GM13977 (cell line): ENCODE measurements at regions not wholly inside any gene's neighbourhood (a gene's known extent, or its start where the extent isn't known, plus 50 kb on each side); places are given as distances from the start of the nearest gene placed in this dataset.

Experiments used
- DNase-seq: peaks from one replicate; pipeline ENCODE4 v3.0.0; 2012; ENCODE audit warnings: low spot score
- CTCF ChIP-seq: IDR thresholded peaks from 2 replicates; pipeline ENCODE4 v1.5.1; 2012; ENCODE audit warnings: mild to moderate bottlenecking, control low read depth; ENCODE audit not compliant: insufficient read depth; ENCODE audit errors: extremely low read depth, missing control alignments
- in situ Hi-C: fragments of 300-500 bp; cut with MboI; formaldehyde crosslinking; loops from one replicate; pipeline ENCODE4 v1.12.0; 2022; ENCODE audit warnings: low sequenced_read_pairs, low pct_unique_long_range_greater_than_20kb, mixed read lengths, inconsistent platforms; ENCODE audit not compliant: unreplicated experiment

DNA sequence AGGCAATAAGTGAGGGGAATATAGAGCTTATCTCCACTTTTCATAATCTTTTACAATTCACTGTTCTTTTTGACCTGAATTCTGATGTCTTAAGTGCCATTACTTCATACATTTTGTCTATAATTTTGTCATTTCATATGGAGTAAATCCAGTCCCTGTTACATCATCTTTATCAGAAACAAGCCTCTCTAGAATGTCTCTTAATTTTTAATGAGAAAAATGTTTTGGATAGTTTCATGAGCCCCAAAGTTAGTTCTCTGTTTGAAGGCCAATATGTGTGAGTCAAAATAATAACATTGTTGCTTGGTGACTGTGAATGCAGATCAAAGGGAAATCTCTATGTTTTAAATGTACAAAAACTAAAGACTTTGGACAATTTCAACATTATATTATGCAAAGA lies 329.6 kb upstream of the ARRDC3 start:
- no peak for TF ChIP-seq CTCF
- DNase-seq, result no peak
- in situ Hi-C loops, result no loop called here

DNA sequence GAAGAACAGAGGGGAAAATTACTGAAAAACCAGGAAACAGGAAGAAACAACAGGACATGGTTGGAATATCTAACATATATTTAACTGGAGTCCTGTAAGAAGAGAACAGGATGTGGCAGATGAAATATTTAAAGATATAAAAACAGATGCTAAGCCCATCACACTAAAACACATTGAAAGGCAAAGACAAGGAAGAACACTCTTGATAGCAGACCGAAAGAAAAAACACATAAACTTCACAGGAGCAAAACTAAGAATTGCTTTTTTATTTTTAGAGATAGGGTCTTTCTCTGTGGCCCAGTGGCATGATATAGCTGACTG lies 324.4 kb upstream of the ARRDC3 start:
- no peak for TF ChIP-seq CTCF
- in situ Hi-C loops, result no loop called here
- no peak for DNase-seq

GRCh38 chr5:91706785-91707520 lies 323.8 kb upstream of the ARRDC3 start:
- in situ Hi-C loops, result no loop called here

GRCh38 chr5:91703128-91703527 lies 320.0 kb upstream of the ARRDC3 start:
- in situ Hi-C loops, result no loop called here
- TF ChIP-seq CTCF, result no peak
- no peak for DNase-seq

More at GRCh38 chr5:91706785-91707520, 323.8 kb upstream of the ARRDC3 start:
- no peak for TF ChIP-seq CTCF
- DNase-seq, result no peak

- no peak for TF ChIP-seq CTCF
- DNase-seq, result no peak
- in situ Hi-C loops, result no loop called here
These were observed 316.3 kb upstream of the ARRDC3 start for GRCh38 chr5:91699429-91699828.

DNA sequence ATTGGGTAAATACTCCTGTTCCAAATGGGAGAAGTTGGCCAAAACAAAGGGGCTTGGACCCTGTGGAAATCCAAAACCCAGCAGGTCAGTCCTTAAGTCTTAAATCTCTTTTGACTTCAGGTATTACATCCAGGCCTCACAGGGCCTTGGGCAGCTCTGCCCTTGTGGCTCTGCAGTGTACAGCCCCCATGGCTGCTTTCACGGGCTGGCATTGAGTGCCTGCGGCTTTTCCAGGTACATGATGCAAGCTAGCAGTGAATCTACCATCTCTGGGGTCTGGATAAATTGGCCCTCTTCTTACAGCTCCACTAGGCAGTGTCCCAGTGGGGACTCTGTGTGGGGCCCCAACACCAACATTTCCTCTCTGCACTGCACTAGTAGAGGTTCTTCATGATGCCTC lies 308.5 kb upstream of the ARRDC3 start:
- no peak for TF ChIP-seq CTCF
- no peak for DNase-seq
- in situ Hi-C loops, result no loop called here
